ENCODE measurements at regions not wholly inside any gene's neighbourhood (a gene's known extent, or its start where the extent isn't known, plus 50 kb on each side); places are given as distances from the start of the nearest gene placed in this dataset.

- no peak for TF ChIP-seq EZH2phosphoT487 (IDR thresholded peaks at IDR 0.05; ENCODE audit: insufficient read depth, low read depth)
- TF ChIP-seq EZH2 (IDR thresholded peaks at IDR 0.05; ENCODE audit: insufficient read depth, poor library complexity, severe bottlenecking) = no peak
Observed at GRCh38 chr2:181218401-181218821, 238.0 kb downstream of the UBE2E3 start.

Measured in GM23248 (cell line).